BJ (cell line): ENCODE measurements at regions not wholly inside any gene's neighbourhood (a gene's known extent, or its start where the extent isn't known, plus 50 kb on each side); places are given as distances from the start of the nearest gene placed in this dataset.

Experiments used
- CTCF ChIA-PET: fragments of 350-600 bp; formaldehyde crosslinking; extraction: SDS; loops from one replicate; lab custom pipeline; 2021; ENCODE audit warnings: antibody characterized with exemption, inconsistent platforms; lab: Yijun Ruan, JAX
- POLR2A ChIA-PET: fragments of 300-600 bp; sonication (Branson Sonifier 250); formaldehyde crosslinking; extraction: SDS; loops from one replicate; lab custom pipeline; 2021; ENCODE audit warnings: antibody characterized with exemption; lab: Charles Lee
- DNase-seq: peaks from one replicate; pipeline ENCODE4 v3.0.0-alpha.2; 2011; ENCODE audit warnings: low read depth
- H3K27me3 ChIP-seq: 2 replicates; pipeline ENCODE4 v1.6.0; 2011; ENCODE audit warnings: low read length; ENCODE audit not compliant: control insufficient read depth, insufficient read depth
- H3K36me3 ChIP-seq: 2 replicates; pipeline ENCODE4 v1.5.1; 2011; ENCODE audit warnings: low read length; ENCODE audit not compliant: control insufficient read depth, insufficient read depth
- H3K4me3 ChIP-seq: 2 replicates; pipeline ENCODE4 v1.5.1; 2011; ENCODE audit warnings: low read depth, mild to moderate bottlenecking, control low read depth, low read length
- CTCF ChIP-seq: IDR thresholded peaks from 2 replicates; pipeline ENCODE4 v1.5.1; 2011; ENCODE audit warnings: low read depth, mild to moderate bottlenecking, control low read depth, inconsistent platforms, low read length, moderate library complexity; ENCODE audit not compliant: insufficient read depth

- no peak overlapping the region for H3K4me3 ChIP-seq
- ChIA-PET POLR2A (no interaction called here), CTCF (no interaction called here)
- no peak for DNase-seq
- H3K36me3 ChIP-seq, result no peaks in the 10 kb centered on the region
- TF ChIP-seq CTCF, result no peak
- H3K27me3 ChIP-seq, result no peaks in the 10 kb centered on the region
These were observed 87.0 kb downstream of the DACT2 start for GRCh38 chr6:168232528-168232927.

DNA sequence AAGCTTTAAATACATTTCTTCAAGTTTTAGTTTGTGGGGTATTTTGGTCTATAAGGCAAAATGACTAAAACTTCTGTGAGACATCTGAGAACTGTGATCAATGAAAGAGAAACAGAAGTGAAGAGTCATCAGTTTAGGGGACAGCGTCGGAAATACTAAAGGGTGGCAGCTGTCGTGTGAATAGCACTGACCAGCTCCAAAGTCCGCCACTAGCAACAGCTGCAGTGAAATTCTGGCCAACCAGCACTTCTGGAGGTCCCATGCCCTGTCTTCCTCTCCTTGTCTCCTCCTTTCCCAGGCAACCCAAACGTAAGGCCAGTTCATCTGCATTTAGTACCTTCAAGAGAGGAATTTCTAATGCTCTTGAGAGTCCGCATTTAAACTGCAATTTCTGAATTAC lies 87.5 kb downstream of the DACT2 start:
- POLR2A ChIA-PET, result no interaction called here

DNA sequence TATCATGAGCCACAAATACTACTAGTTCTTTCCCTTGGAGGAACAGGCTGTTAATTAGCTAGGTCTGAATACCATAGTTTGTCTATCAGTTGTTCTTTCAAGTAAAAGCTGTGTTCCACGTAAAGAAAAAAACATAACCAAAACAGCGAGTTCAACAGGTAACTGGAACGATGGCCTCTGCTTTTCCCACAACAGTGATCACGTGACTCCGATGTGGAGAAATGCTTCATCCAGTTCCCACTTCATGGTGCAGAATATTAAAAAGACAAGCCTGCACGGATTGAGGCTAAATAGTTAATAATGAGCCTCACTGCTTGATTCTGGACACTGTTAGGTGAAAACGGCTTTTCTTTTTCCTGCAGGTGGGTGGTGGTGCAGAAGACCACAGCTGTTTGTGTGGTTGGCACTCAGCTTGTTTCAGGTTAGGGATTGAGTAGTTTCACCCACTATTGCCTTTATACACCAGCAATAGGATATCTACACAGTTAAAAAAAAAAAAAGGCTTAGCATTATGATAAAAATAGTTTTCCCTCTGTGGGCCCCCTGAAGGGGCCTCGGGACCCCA lies 88.1 kb downstream of the DACT2 start:
- Histone ChIP-seq H3K4me3 (no peak overlapping the region), H3K27me3 (no peaks in the 10 kb centered on the region), H3K36me3 (no peaks in the 10 kb centered on the region)
- ChIA-PET POLR2A (no interaction called here), CTCF (no interaction called here)
- TF ChIP-seq CTCF, result no peak
- no peak for DNase-seq

More for the DNA sequence above, 87.5 kb downstream of the DACT2 start:
- no peak overlapping the region for H3K4me3 ChIP-seq
- DNase-seq, result no peak
- no peak for TF ChIP-seq CTCF
- H3K27me3 ChIP-seq, result no peaks in the 10 kb centered on the region
- H3K36me3 ChIP-seq, result no peaks in the 10 kb centered on the region
- CTCF ChIA-PET, result no interaction called here

DNA sequence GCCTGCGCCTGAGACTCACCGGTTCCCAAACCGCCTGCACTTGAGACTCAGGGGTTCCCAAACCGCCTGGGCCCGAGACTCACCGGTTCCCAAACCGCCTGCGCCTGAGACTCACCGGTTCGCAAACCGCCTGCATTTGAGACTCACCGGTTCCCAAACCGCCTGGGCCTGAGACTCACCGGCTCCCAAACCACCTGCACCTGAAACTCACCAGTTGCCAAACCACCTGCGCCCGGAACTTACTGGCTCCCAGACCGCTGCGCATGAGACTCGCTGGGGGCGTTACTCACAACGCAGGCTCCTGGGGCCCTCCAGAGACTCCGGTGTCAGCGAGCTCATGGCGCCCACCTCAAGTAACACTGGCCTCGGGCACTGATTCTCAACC lies 90.2 kb downstream of the DACT2 start:
- H3K36me3 ChIP-seq, result no peaks in the 10 kb centered on the region
- H3K27me3 ChIP-seq, result no peaks in the 10 kb centered on the region
- H3K4me3 ChIP-seq, result no peak overlapping the region
- no peak for TF ChIP-seq CTCF
- no peak for DNase-seq
- ChIA-PET CTCF (no interaction called here), POLR2A (no interaction called here)

- Histone ChIP-seq H3K4me3 (no peak overlapping the region), H3K36me3 (no peaks in the 10 kb centered on the region), H3K27me3 (no peaks in the 10 kb centered on the region)
- DNase-seq, result no peak
- ChIA-PET POLR2A (no interaction called here), CTCF (no interaction called here)
- no peak for TF ChIP-seq CTCF
These were observed 90.8 kb downstream of the DACT2 start for GRCh38 chr6:168228676-168229367.
